Lower leg skin (tissue), 4 donors: ENCODE measurements at regions not wholly inside any gene's neighbourhood (a gene's known extent, or its start where the extent isn't known, plus 50 kb on each side); places are given as distances from the start of the nearest gene placed in this dataset.

Experiments used
- DNase-seq, 2 donors: peaks; one replicate each; pipeline ENCODE4 v3.0.0-alpha.2; 2019; ENCODE audit warnings: low spot score in 2 of 2
- H3K4me3 ChIP-seq: fragments of 200-600 bp; sonication (generic); 2 replicates; pipeline ENCODE4 v1.5.1; 2017; ENCODE audit warnings: mild to moderate bottlenecking, low read depth; ENCODE audit not compliant: poor library complexity, severe bottlenecking
- POLR2A ChIP-seq, 2 donors: fragments of 450-650 bp; IDR thresholded peaks; one replicate each; pipeline ENCODE4 v1.6.1; 2016 to 2017; ENCODE audit warnings: antibody characterized with exemption in 2 of 2, mild to moderate bottlenecking in 1 of 2, moderate library complexity in 1 of 2
- WGBS, 2 donors: methylation state at CpG; one replicate each; pipeline ENCODE4 v1.1.5; 2018; 5-methylcytosine and 5-hydroxymethylcytosine counted together
- intact Hi-C: fragments of 100-400 bp; cut with DNase I; formaldehyde crosslinking; loops from one replicate; pipeline ENCODE4 v1.15.0; 2023; ENCODE audit warnings: low total_unique reads
- TF ChIP-seq, protein P1 (sequence below), 3 donors: fragments of 450-650 bp; IDR thresholded peaks; one replicate each; pipeline ENCODE4 v1.5.1; 2016; ENCODE audit warnings: antibody characterized with exemption in 3 of 3, mild to moderate bottlenecking in 3 of 3, moderate library complexity in 2 of 3

DNA sequence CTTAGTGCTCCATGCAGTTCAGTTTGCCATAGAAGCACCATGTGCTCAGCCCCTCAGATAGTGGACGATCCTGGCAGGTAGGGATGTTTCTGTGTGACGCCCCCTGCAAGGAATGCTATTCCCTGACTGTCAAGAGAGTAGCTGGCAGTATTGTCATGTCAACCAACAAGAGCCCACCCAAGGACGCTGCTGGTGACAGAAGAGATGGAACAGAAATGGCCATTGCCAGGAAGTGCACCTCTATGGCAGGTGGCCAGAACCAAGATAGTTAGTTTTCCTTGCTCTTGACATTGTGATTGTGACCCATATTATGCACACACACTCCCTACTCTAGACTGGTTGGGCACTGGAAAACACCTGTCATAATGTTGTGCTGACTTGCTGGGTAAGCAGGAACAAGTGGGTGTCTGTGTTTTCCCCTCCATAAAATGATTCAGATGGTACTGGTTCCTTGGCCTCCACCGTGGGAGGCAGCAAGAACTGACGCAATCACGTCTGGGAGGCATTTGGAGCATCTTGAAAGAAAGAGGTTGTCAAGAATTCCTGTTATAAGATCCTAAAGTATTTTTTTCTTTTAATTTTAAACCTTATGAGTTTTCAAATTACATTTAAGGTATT is 507.9 kb downstream of the MID1IP1 start:
- intact Hi-C loops, result no loop called here
- 35 to 47% methylated on average over 6 of the region's 6 CpGs for WGBS, 2 donors
- TF ChIP-seq POLR2A (IDR thresholded peaks at IDR 0.05), result no peak
- TF ChIP-seq, protein P1, sequence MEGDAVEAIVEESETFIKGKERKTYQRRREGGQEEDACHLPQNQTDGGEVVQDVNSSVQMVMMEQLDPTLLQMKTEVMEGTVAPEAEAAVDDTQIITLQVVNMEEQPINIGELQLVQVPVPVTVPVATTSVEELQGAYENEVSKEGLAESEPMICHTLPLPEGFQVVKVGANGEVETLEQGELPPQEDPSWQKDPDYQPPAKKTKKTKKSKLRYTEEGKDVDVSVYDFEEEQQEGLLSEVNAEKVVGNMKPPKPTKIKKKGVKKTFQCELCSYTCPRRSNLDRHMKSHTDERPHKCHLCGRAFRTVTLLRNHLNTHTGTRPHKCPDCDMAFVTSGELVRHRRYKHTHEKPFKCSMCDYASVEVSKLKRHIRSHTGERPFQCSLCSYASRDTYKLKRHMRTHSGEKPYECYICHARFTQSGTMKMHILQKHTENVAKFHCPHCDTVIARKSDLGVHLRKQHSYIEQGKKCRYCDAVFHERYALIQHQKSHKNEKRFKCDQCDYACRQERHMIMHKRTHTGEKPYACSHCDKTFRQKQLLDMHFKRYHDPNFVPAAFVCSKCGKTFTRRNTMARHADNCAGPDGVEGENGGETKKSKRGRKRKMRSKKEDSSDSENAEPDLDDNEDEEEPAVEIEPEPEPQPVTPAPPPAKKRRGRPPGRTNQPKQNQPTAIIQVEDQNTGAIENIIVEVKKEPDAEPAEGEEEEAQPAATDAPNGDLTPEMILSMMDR (IDR thresholded peaks at IDR 0.05), result no peak
- H3K4me3 ChIP-seq, result no peak overlapping the region
- peak in 1 of 2 donors; percentile 37 for DNase-seq

DNA sequence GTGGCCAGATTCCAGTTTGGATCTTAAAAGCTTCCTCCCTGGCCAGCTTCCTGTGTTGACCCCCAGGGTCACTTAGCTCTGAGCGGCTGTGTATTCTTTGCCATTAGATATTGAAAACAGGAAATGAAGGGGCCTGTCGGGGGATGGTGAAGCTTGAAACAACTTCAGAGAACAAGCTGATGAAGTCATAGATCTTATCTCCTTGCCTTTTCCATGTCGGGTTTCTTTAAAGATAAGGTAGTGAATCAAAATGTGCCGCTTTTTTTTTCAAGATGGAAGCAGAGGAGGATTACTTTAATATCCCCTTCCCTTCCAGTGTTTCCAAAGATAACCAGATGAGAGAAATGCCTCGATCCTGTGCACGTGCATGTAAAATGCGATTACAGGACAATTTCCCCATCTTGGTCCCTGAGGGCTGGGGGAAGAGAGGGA is 508.5 kb downstream of the MID1IP1 start:
- TF ChIP-seq, protein P1 (IDR thresholded peaks at IDR 0.05), result no peak
- no peak for TF ChIP-seq POLR2A (IDR thresholded peaks at IDR 0.05)
- intact Hi-C loops, result no loop called here

DNA sequence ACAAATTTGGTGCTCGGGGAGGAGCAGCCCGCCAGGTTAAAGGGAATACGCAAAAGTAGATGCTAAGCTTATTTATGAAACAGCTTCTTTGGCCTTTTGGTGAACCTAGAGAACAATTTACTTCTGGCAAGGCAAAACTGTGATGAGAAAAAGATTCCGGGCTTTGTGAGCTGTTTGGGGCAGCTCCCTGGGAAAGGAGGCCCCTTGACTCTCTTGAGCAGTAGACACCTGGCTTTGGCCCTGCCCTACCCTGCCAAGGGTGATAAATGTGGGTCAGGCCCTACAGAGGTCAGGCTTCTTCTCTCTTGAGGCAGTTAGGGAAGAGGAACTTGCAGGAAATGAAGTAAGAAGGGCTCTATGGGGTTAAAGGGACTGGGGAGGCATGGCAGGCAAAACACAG is 509.6 kb downstream of the MID1IP1 start:
- DNase-seq, result peak in 1 of 2 donors; percentile 31
- no peak overlapping the region for H3K4me3 ChIP-seq
- WGBS, 2 donors, result 79 to 91% methylated on average over 4 of the region's 4 CpGs
- intact Hi-C loops, result no loop called here
- TF ChIP-seq POLR2A (IDR thresholded peaks at IDR 0.05), result no peak
- TF ChIP-seq, protein P1 (IDR thresholded peaks at IDR 0.05), result no peak

More for the DNA sequence above, 508.5 kb downstream of the MID1IP1 start:
- peak in 1 of 2 donors; percentile 13 for DNase-seq
- 30 to 35% methylated on average over 7 of the region's 7 CpGs for WGBS, 2 donors
- H3K4me3 ChIP-seq, result no peak overlapping the region

DNA sequence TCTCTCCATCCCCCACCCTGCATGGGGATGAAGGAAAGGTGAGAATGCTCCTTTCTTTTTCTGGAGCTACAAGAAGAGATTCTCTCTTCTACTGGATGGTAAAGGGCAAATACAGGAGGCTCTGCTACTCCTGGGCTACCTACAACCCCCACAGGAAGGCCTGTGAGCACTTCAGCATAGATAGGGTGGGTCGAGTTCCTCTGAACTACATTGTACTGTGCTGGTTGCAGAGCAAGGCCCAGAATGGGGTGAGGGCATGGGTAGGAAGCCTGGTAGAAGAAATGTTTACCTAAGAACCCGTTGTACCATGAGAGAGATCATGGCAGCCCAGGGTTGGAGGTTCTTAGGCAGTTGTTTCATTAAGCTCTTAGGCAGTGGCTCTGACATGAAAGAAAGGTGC is 510.4 kb downstream of the MID1IP1 start:
- H3K4me3 ChIP-seq, result no peak overlapping the region
- no peak for TF ChIP-seq POLR2A (IDR thresholded peaks at IDR 0.05)
- TF ChIP-seq, protein P1 (IDR thresholded peaks at IDR 0.05), result no peak
- 78 to 93% methylated on average over 2 of the region's 2 CpGs for WGBS, 2 donors
- intact Hi-C loops, result no loop called here
- peak in 1 of 2 donors; percentile 67 for DNase-seq

DNA sequence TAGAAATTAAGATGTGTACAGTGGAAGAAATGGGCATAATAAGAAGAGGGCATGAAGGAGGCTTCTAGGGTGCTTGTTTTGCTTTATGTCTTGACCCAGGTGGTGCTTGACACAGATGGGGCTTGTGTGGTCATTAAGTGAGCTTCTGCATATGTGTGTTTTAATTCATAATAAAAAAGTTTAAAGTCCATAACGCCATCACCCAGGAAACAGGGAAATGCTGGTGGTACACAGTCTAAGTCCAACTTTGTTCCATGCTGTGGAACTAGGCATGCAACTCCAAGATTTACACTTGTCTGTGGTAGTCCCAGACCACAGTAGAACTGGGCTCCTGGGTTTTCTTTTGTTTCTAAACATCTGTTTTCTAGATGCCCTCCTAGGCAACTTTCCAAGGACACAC is 511.9 kb downstream of the MID1IP1 start:
- peak in 1 of 2 donors; percentile 5 for DNase-seq
- H3K4me3 ChIP-seq, result no peak overlapping the region
- WGBS, 2 donors, result 81 to 93% methylated on average over 1 of the region's 1 CpG
- intact Hi-C loops, result no loop called here
- TF ChIP-seq, protein P1 (IDR thresholded peaks at IDR 0.05), result no peak
- no peak for TF ChIP-seq POLR2A (IDR thresholded peaks at IDR 0.05)
